SJCRH30 (cell line): ENCODE measurements at regions not wholly inside any gene's neighbourhood (a gene's known extent, or its start where the extent isn't known, plus 50 kb on each side); places are given as distances from the start of the nearest gene placed in this dataset.
"Not testable (repeated sequence)": the region's sequence is repeated elsewhere in the genome, so short reads cannot be mapped to it uniquely, and the experiment has no call there.

Source experiments
- DNase-seq, 2 experiments: peaks; one replicate each; pipeline ENCODE4 v3.0.0-alpha.2; 2015 to 2020
- H3K27ac ChIP-seq: fragments of 250-450 bp; sonication (Bioruptor Pico); 2 replicates; pipeline ENCODE4 v1.5.1; 2020; ENCODE audit warnings: mild to moderate bottlenecking, moderate library complexity
- H3K27me3 ChIP-seq: fragments of 250-450 bp; sonication (Bioruptor Pico); 2 replicates; pipeline ENCODE4 v1.5.1; 2020; ENCODE audit warnings: mild to moderate bottlenecking, moderate library complexity
- H3K36me3 ChIP-seq: fragments of 250-450 bp; sonication (Bioruptor Pico); 2 replicates; pipeline ENCODE4 v1.5.1; 2020; ENCODE audit warnings: mild to moderate bottlenecking, moderate library complexity
- H3K4me1 ChIP-seq: fragments of 250-450 bp; sonication (Bioruptor Pico); 2 replicates; pipeline ENCODE4 v1.5.1; 2020; ENCODE audit warnings: mild to moderate bottlenecking, moderate library complexity
- H3K4me3 ChIP-seq: fragments of 250-450 bp; sonication (Bioruptor Pico); 2 replicates; pipeline ENCODE4 v1.5.1; 2020; ENCODE audit warnings: mild to moderate bottlenecking, moderate library complexity
- H3K9me3 ChIP-seq: fragments of 250-450 bp; sonication (Bioruptor Pico); replicated peaks from 2 replicates; pipeline ENCODE4 v1.5.1; 2020; ENCODE audit warnings: mild to moderate bottlenecking, moderate library complexity

- no peak for DNase-seq
- Histone ChIP-seq H3K36me3 (no peaks in the 10 kb centered on the region), H3K27ac (no peak overlapping the region), H3K9me3 (no peaks in the 10 kb centered on the region), H3K27me3 (no peaks in the 10 kb centered on the region), H3K4me3 (no peak overlapping the region), H3K4me1 (no peaks in the 10 kb centered on the region)
These were observed 1960.8 kb downstream of the OLFM4 start for GRCh38 chr13:54989418-54989817.

GRCh38 chr13:54999399-54999907, 1970.8 kb downstream of the OLFM4 start:
- Histone ChIP-seq H3K4me1 (no peaks in the 10 kb centered on the region), H3K36me3 (no peaks in the 10 kb centered on the region), H3K27me3 (no peaks in the 10 kb centered on the region), H3K27ac (no peak overlapping the region), H3K4me3 (no peak overlapping the region), H3K9me3 (no peaks in the 10 kb centered on the region)
- DNase-seq: no peak

GRCh38 chr13:55000043-55000442, 1971.4 kb downstream of the OLFM4 start:
- Histone ChIP-seq H3K4me1 (no peaks in the 10 kb centered on the region), H3K36me3 (no peaks in the 10 kb centered on the region), H3K27me3 (no peaks in the 10 kb centered on the region), H3K4me3 (no peak overlapping the region), H3K27ac (no peak overlapping the region), H3K9me3 (no peaks in the 10 kb centered on the region)
- DNase-seq: no peak

GRCh38 chr13:55000844-55001243, 1972.2 kb downstream of the OLFM4 start:
- Histone ChIP-seq H3K4me3 (no peak overlapping the region), H3K4me1 (no peaks in the 10 kb centered on the region), H3K27me3 (no peaks in the 10 kb centered on the region), H3K36me3 (no peaks in the 10 kb centered on the region), H3K27ac (no peak overlapping the region), H3K9me3 (no peaks in the 10 kb centered on the region)
- DNase-seq: no peak

- Histone ChIP-seq H3K27me3 (no peaks in the 10 kb centered on the region), H3K27ac (no peak overlapping the region), H3K36me3 (no peaks in the 10 kb centered on the region), H3K9me3 (no peaks in the 10 kb centered on the region), H3K4me1 (no peaks in the 10 kb centered on the region), H3K4me3 (no peak overlapping the region)
- DNase-seq: no peak
These were observed 1973.3 kb downstream of the OLFM4 start for GRCh38 chr13:55001881-55002280.

- H3K27ac ChIP-seq: no peak overlapping the region
- H3K4me3 ChIP-seq: no peak overlapping the region
- H3K9me3 ChIP-seq: no peaks in the 10 kb centered on the region
- no peaks in the 10 kb centered on the region for H3K27me3 ChIP-seq
- H3K4me1 ChIP-seq: peaks cover 2% of the 10 kb centered on the region; the same call in 1 of the 2 replicates
- H3K36me3 ChIP-seq: no peaks in the 10 kb centered on the region
- DNase-seq: no peak
These were observed 1979.1 kb downstream of the OLFM4 start for GRCh38 chr13:55007681-55008080.

- Histone ChIP-seq H3K36me3 (no peaks in the 10 kb centered on the region), H3K4me1 (peaks cover 15% of the 10 kb centered on the region), H3K9me3 (no peaks in the 10 kb centered on the region), H3K4me3 (peak overlapping the region; percentile 24), H3K27ac (peak overlapping the region; percentile 75), H3K27me3 (no peaks in the 10 kb centered on the region)
- peak; percentile 87 to 90 for DNase-seq
These were observed 1984.4 kb downstream of the OLFM4 start for GRCh38 chr13:55013051-55013450.

GRCh38 chr13:55029280-55029679, 2000.7 kb downstream of the OLFM4 start:
- H3K36me3 ChIP-seq: no peaks in the 10 kb centered on the region
- H3K4me1 ChIP-seq: no peaks in the 10 kb centered on the region
- no peak for DNase-seq
- H3K27me3 ChIP-seq: no peaks in the 10 kb centered on the region
- H3K9me3 ChIP-seq: no peaks in the 10 kb centered on the region
- H3K27ac ChIP-seq: no peak overlapping the region
- H3K4me3 ChIP-seq: no peak overlapping the region

- Histone ChIP-seq H3K36me3 (no peaks in the 10 kb centered on the region), H3K27me3 (no peaks in the 10 kb centered on the region), H3K9me3 (no peaks in the 10 kb centered on the region), H3K4me1 (no peaks in the 10 kb centered on the region), H3K27ac (no peak overlapping the region), H3K4me3 (no peak overlapping the region)
- no peak for DNase-seq
These were observed 2009.6 kb downstream of the OLFM4 start for GRCh38 chr13:55038230-55038629.

- H3K27ac ChIP-seq, H3K4me1 ChIP-seq, H3K36me3 ChIP-seq, H3K9me3 ChIP-seq, DNase-seq, H3K4me3 ChIP-seq, H3K27me3 ChIP-seq: not testable (repeated sequence)
These were observed 2025.4 kb downstream of the OLFM4 start for GRCh38 chr13:55053891-55054550.

- H3K4me1 ChIP-seq, H3K27ac ChIP-seq, H3K36me3 ChIP-seq, H3K27me3 ChIP-seq, H3K9me3 ChIP-seq, H3K4me3 ChIP-seq: not testable (repeated sequence)
- peak in 1 of 2 experiments; percentile 47 for DNase-seq
These were observed 2027.1 kb downstream of the OLFM4 start for GRCh38 chr13:55055666-55056065.

GRCh38 chr13:55062662-55063061, 2034.0 kb downstream of the OLFM4 start:
- Histone ChIP-seq H3K27ac (no peak overlapping the region), H3K4me3 (no peak overlapping the region), H3K9me3 (no peaks in the 10 kb centered on the region; the same call in 1 of the 2 replicates), H3K4me1 (no peaks in the 10 kb centered on the region), H3K27me3 (no peaks in the 10 kb centered on the region), H3K36me3 (no peaks in the 10 kb centered on the region)
- no peak for DNase-seq

GRCh38 chr13:55067946-55068345, 2039.3 kb downstream of the OLFM4 start:
- Histone ChIP-seq H3K27ac (no peak overlapping the region), H3K4me3 (no peak overlapping the region), H3K27me3 (no peaks in the 10 kb centered on the region), H3K9me3 (no peaks in the 10 kb centered on the region; the same call in 1 of the 2 replicates), H3K4me1 (no peaks in the 10 kb centered on the region), H3K36me3 (no peaks in the 10 kb centered on the region)
- no peak for DNase-seq

GRCh38 chr13:55069746-55070145, 2041.1 kb downstream of the OLFM4 start:
- Histone ChIP-seq H3K27me3 (no peaks in the 10 kb centered on the region), H3K9me3 (no peaks in the 10 kb centered on the region), H3K27ac (no peak overlapping the region), H3K4me1 (no peaks in the 10 kb centered on the region), H3K4me3 (no peak overlapping the region), H3K36me3 (no peaks in the 10 kb centered on the region)
- DNase-seq: no peak

GRCh38 chr13:55073000-55073399, 2044.4 kb downstream of the OLFM4 start:
- Histone ChIP-seq H3K9me3 (no peaks in the 10 kb centered on the region), H3K36me3 (no peaks in the 10 kb centered on the region), H3K4me1 (no peaks in the 10 kb centered on the region), H3K4me3 (no peak overlapping the region), H3K27ac (no peak overlapping the region), H3K27me3 (no peaks in the 10 kb centered on the region)
- no peak for DNase-seq

GRCh38 chr13:55084630-55085029, 2056.0 kb downstream of the OLFM4 start:
- H3K27me3 ChIP-seq: no peaks in the 10 kb centered on the region
- H3K9me3 ChIP-seq: no peaks in the 10 kb centered on the region
- no peaks in the 10 kb centered on the region for H3K4me1 ChIP-seq
- no peak overlapping the region for H3K27ac ChIP-seq
- H3K36me3 ChIP-seq: no peaks in the 10 kb centered on the region
- no peak for DNase-seq
- no peak overlapping the region for H3K4me3 ChIP-seq
